K562 (cell line): ENCODE measurements at regions not wholly inside any gene's neighbourhood (a gene's known extent, or its start where the extent isn't known, plus 50 kb on each side); places are given as distances from the start of the nearest gene placed in this dataset.

Source experiments
- ATAC-seq: fragments of 200-7000 bp; cut with Tn5 transposase; 3 replicates; pipeline ENCODE4 v1.9.1; 2020; ENCODE audit warnings: moderate library complexity
- BruUV-seq: library from RNA; stranded (reverse); fragments of 400-500 nt; replicated peaks from 2 replicates; lab custom pipeline; 2021; lab: Mats Ljungman, UMichigan
- CTCF ChIA-PET: fragments of 300-600 bp; formaldehyde crosslinking; extraction: SDS; loops from one replicate; lab custom pipeline; 2021; ENCODE audit warnings: low intra/inter-chr PET ratio; lab: Yijun Ruan, JAX
- POLR2A ChIA-PET: fragments of 300-600, 350-650 bp; sonication (Branson Sonifier 250); formaldehyde crosslinking; extraction: SDS; loops from one replicate; lab custom pipeline; 2021; ENCODE audit warnings: antibody characterized with exemption, inconsistent platforms; lab: Yijun Ruan, JAX
- DNase-seq, 4 experiments: peaks; one replicate each; pipeline versions ENCODE4 v3.0.0 to v3.0.0-alpha.2; 2011 to 2018; ENCODE audit warnings: low spot score in 3 of 4, mixed read lengths in 3 of 4; ENCODE audit errors: extremely low read depth in 1 of 4
- FAIRE-seq: peaks from 2 replicates; lab custom pipeline; 2011; peaks lifted over from hg19 to GRCh38; lab: Jason Lieb, UNC
- H2AFZ ChIP-seq: 2 replicates; pipeline ENCODE4 v1.6.0; 2011; ENCODE audit warnings: low read depth, low read length, control low read depth, inconsistent platforms
- H3K27ac ChIP-seq: fragments of 200-600 bp; 3 replicates; pipeline ENCODE4 v1.8.0; 2011; ENCODE audit warnings: low read depth, mild to moderate bottlenecking, control low read depth, inconsistent platforms, low read length, moderate library complexity, mixed read lengths; ENCODE audit errors: extremely low read depth
- H3K27me3 ChIP-seq, 2 experiments: fragments of 300-600 bp in 1 of 2; 2 replicates in 1 of 2; 3 replicates in 1 of 2; pipeline versions ENCODE4 v1.6.0 to v1.8.0; 2011; ENCODE audit warnings: inconsistent platforms in 2 of 2, low read length in 2 of 2, mild to moderate bottlenecking in 1 of 2, mixed read lengths in 1 of 2, moderate library complexity in 1 of 2; ENCODE audit not compliant: control insufficient read depth in 2 of 2, insufficient read depth in 2 of 2
- H3K36me3 ChIP-seq: fragments of 300-600 bp; 3 replicates; pipeline ENCODE4 v1.8.0; 2011; ENCODE audit warnings: mild to moderate bottlenecking, low read length, inconsistent platforms; ENCODE audit not compliant: control insufficient read depth, insufficient read depth
- H3K4me1 ChIP-seq, 2 experiments: fragments of 200-600 bp in 1 of 2; replicated peaks in 1 of 2; 2 replicates in 1 of 2; 3 replicates in 1 of 2; pipeline versions ENCODE4 v1.5.1 to v1.8.0; 2011; ENCODE audit warnings: inconsistent platforms in 2 of 2, low read length in 2 of 2, mild to moderate bottlenecking in 1 of 2, mixed read lengths in 1 of 2, moderate library complexity in 1 of 2; ENCODE audit not compliant: control insufficient read depth in 2 of 2, insufficient read depth in 2 of 2
- H3K4me2 ChIP-seq: 2 replicates; pipeline ENCODE4 v1.6.1; 2011; ENCODE audit warnings: low read length, control low read depth, inconsistent platforms, mixed read lengths; ENCODE audit not compliant: insufficient read depth
- H3K4me3 ChIP-seq: fragments of 200-600 bp; sonication (generic), shearing (Covaris generic); 2 replicates; pipeline ENCODE4 v1.5.1; 2016; ENCODE audit warnings: control low read depth, inconsistent platforms
- H3K79me2 ChIP-seq: fragments of 200-600 bp; 3 replicates; pipeline ENCODE4 v1.8.0; 2011; ENCODE audit warnings: low read length, inconsistent platforms; ENCODE audit not compliant: control insufficient read depth, insufficient read depth
- H3K9ac ChIP-seq, 2 experiments: 2 replicates each; pipeline versions ENCODE4 v1.6.0 to v1.6.1; 2011; ENCODE audit warnings: low read depth in 2 of 2, low read length in 2 of 2, control low read depth in 1 of 2, inconsistent platforms in 1 of 2, mild to moderate bottlenecking in 1 of 2, mixed read lengths in 1 of 2; ENCODE audit not compliant: insufficient read depth in 1 of 2
- H3K9me1 ChIP-seq: one replicate; pipeline ENCODE4 v1.6.0; 2011; ENCODE audit warnings: inconsistent platforms, mild to moderate bottlenecking, low read length, moderate library complexity; ENCODE audit not compliant: control insufficient read depth, insufficient read depth
- H3K9me3 ChIP-seq: replicated peaks from 2 replicates; pipeline ENCODE4 v1.5.1; 2011; ENCODE audit warnings: low read depth, low read length, inconsistent platforms; ENCODE audit not compliant: control insufficient read depth, insufficient read depth
- H4K20me1 ChIP-seq: replicated peaks from 2 replicates; pipeline ENCODE4 v1.6.1; 2011; ENCODE audit warnings: low read length, inconsistent platforms, mixed read lengths; ENCODE audit not compliant: control insufficient read depth, insufficient read depth
- CBFB ChIP-seq: sonication (generic); formaldehyde crosslinking; IDR thresholded peaks from 2 replicates; pipeline ENCODE4 v1.4.0; 2020; ENCODE audit warnings: mild to moderate bottlenecking, missing genetic modification reagents
- CTCFL ChIP-seq: IDR thresholded peaks from 2 replicates; pipeline ENCODE4 v1.6.1; 2011; ENCODE audit warnings: borderline replicate concordance, low read depth, mild to moderate bottlenecking, moderate library complexity, low read length; ENCODE audit not compliant: insufficient read depth, poor library complexity, severe bottlenecking
- DACH1 ChIP-seq: fragments of 450-650 bp; IDR thresholded peaks from 2 replicates; pipeline ENCODE4 v1.6.1; 2018; ENCODE audit not compliant: partially characterized antibody
- E2F5 ChIP-seq: sonication (generic); formaldehyde crosslinking; IDR thresholded peaks from 2 replicates; pipeline ENCODE4 v1.8.0; 2022; ENCODE audit warnings: mild to moderate bottlenecking, missing genetic modification reagents
- FOSL1 ChIP-seq: fragments of 200-800 bp; sonication (Bioruptor generic); conservative IDR thresholded peaks from 2 replicates; pipeline ENCODE4 v1.6.1; 2016; ENCODE audit warnings: missing genetic modification characterization, missing compliant biosample characterization
- MAFK ChIP-seq: IDR thresholded peaks from 2 replicates; pipeline ENCODE4 v1.6.1; 2011; ENCODE audit warnings: low read length, improper control_type of control experiment
- MBD1 ChIP-seq: fragments of 250-450 bp; sonication (Bioruptor Pico); IDR thresholded peaks from 2 replicates; pipeline ENCODE4 v1.8.0; 2022; ENCODE audit warnings: inconsistent platforms
- NCOA1 ChIP-seq: fragments of 450-650 bp; IDR thresholded peaks from 2 replicates; pipeline ENCODE4 v1.6.1; 2016; ENCODE audit warnings: low read depth
- NCOA6 ChIP-seq: fragments of 450-650 bp; IDR thresholded peaks from 2 replicates; pipeline ENCODE4 v1.6.1; 2017; ENCODE audit warnings: mild to moderate bottlenecking
- RAD51 ChIP-seq: fragments of 450-650 bp; IDR thresholded peaks from 2 replicates; pipeline ENCODE4 v1.7.1; 2016; ENCODE audit warnings: low read depth, mild to moderate bottlenecking, borderline replicate concordance
- RBBP5 ChIP-seq: fragments of 200-600 bp; sonication (generic); IDR thresholded peaks from 2 replicates; pipeline ENCODE4 v1.6.1; 2012; ENCODE audit warnings: borderline replicate concordance, mild to moderate bottlenecking, low read length, control low read depth, inconsistent platforms; ENCODE audit not compliant: insufficient read depth, poor library complexity, severe bottlenecking
- RBM14 ChIP-seq: fragments of 200-400 bp; formaldehyde crosslinking; IDR thresholded peaks from 2 replicates; pipeline ENCODE4 v1.6.1; 2018; ENCODE audit warnings: low read depth, mild to moderate bottlenecking, low read length, moderate library complexity, borderline replicate concordance; ENCODE audit not compliant: insufficient read depth
- XRCC4 ChIP-seq: IDR thresholded peaks from one replicate; pipeline ENCODE4 v1.6.1; 2011; ENCODE audit not compliant: insufficient read depth, insufficient read length; ENCODE audit errors: extremely low read depth
- ZMIZ1 ChIP-seq, 2 experiments: fragments of 150-350 bp in 1 of 2; IDR thresholded peaks; 2 replicates each; pipeline ENCODE4 v1.6.1; 2012 to 2016; ENCODE audit warnings: low read depth in 2 of 2, low read length in 2 of 2, mild to moderate bottlenecking in 1 of 2, moderate library complexity in 1 of 2
- WGBS: fragments of 100-300 bp; shearing (Covaris generic); methylation state at CpG from one replicate; pipeline ENCODE4 v1.1.6; 2016; ENCODE audit warnings: low coverage, mixed read lengths; ENCODE audit not compliant: insufficient coverage; ENCODE audit errors: missing lambda C conversion rate; 5-methylcytosine and 5-hydroxymethylcytosine counted together
- in situ Hi-C: fragments of 300-500 bp; cut with MboI; formaldehyde crosslinking; loops from 4 replicates; pipeline ENCODE4 v1.15.0; 2018; ENCODE audit warnings: inconsistent platforms, mixed read lengths
- intact Hi-C: fragments of 100-400 bp; cut with micrococcal nuclease; formaldehyde crosslinking; loops from 2 replicates; pipeline ENCODE4 v1.14.2; 2022

GRCh38 chr11:128026596-128026995 lies 560.8 kb downstream of the ETS1 start:
- H3K9me3 ChIP-seq = no peaks in the 10 kb centered on the region
- H3K36me3 ChIP-seq = no peaks in the 10 kb centered on the region
- 0% methylated on average over 6 of the region's 6 CpGs for WGBS
- H3K4me1 ChIP-seq = no peaks in the 10 kb centered on the region
- FAIRE-seq (no peak), DNase-seq (no peak), ATAC-seq (no peak)
- in situ Hi-C loops = loop anchor here (25.0 kb wide), 2 partner anchors 611 to 811 kb away; no protein-coding TSS in a partner anchor
- no peak overlapping the region for H3K4me3 ChIP-seq
- ChIA-PET CTCF (no interaction called here), POLR2A (no interaction called here)
- no peak overlapping the region for H3K27ac ChIP-seq
- H4K20me1 ChIP-seq = no peaks in the 10 kb centered on the region
- no peaks in the 10 kb centered on the region for H3K27me3 ChIP-seq
- H2AFZ ChIP-seq = no peak overlapping the region
- TF ChIP-seq E2F5 (CRISPR knock-in tag) = no peak
- TF ChIP-seq FOSL1 = no peak
- TF ChIP-seq NCOA1 = no peak
- TF ChIP-seq CTCFL = no peak
- no peak for TF ChIP-seq MBD1 (CRISPR knock-in tag)
- TF ChIP-seq XRCC4 = no peak
- no peak for TF ChIP-seq CBFB (CRISPR knock-in tag)
- TF ChIP-seq NCOA6 = no peak
- TF ChIP-seq RAD51 = no peak
- no peak for TF ChIP-seq MAFK
- TF ChIP-seq DACH1 = no peak
- no peak for TF ChIP-seq RBM14
- no peak for TF ChIP-seq RBBP5
- TF ChIP-seq ZMIZ1 (IDR thresholded peaks at IDR 0.05; ENCODE audit: low read depth in 2 of 2, low read length in 2 of 2) = no peak
- no peaks in the 10 kb centered on the region for H3K79me2 ChIP-seq
- H3K4me2 ChIP-seq = no peak overlapping the region
- intact Hi-C loops = no loop called here
- H3K9me1 ChIP-seq = no peaks in the 10 kb centered on the region
- no peak overlapping the region for H3K9ac ChIP-seq
- no TSS peak for BruUV-seq
